Stimulated activated CD4-positive, alpha-beta T cell treated with anti-CD3 and anti-CD28 coated beads, TNF-alpha, amount 100 ng/mL, for 48 hours (primary cell): ENCODE measurements at regions not wholly inside any gene's neighbourhood (a gene's known extent, or its start where the extent isn't known, plus 50 kb on each side); places are given as distances from the start of the nearest gene placed in this dataset.
"Not testable (repeated sequence)": the region's sequence is repeated elsewhere in the genome, so short reads cannot be mapped to it uniquely, and the experiment has no call there.

Experiments used
- DNase-seq, 3 donors: peaks; one replicate each; pipeline ENCODE4 v3.0.0-alpha.2; 2020; ENCODE audit warnings: low read depth in 3 of 3

- DNase-seq, result no peak
Observed at GRCh38 chr6:11848852-11849731, 70.5 kb upstream of the ADTRP start.

GRCh38 chr6:11848346-11848651, 69.7 kb upstream of the ADTRP start:
- no peak for DNase-seq

- no peak for DNase-seq
Observed at GRCh38 chr6:11847515-11848345, 69.1 kb upstream of the ADTRP start.

GRCh38 chr6:11847068-11847467, 68.5 kb upstream of the ADTRP start:
- DNase-seq, result not testable (repeated sequence)

GRCh38 chr6:11845664-11846577, 67.3 kb upstream of the ADTRP start:
- no peak for DNase-seq

GRCh38 chr6:11842795-11843194, 64.2 kb upstream of the ADTRP start:
- DNase-seq, result not testable (repeated sequence)

- no peak for DNase-seq
Observed at GRCh38 chr6:11835065-11835464, 56.5 kb upstream of the ADTRP start.

GRCh38 chr6:11833626-11834592, 55.3 kb upstream of the ADTRP start:
- DNase-seq, result no peak

- no peak for DNase-seq
Observed at GRCh38 chr6:11831653-11832052, 53.0 kb upstream of the ADTRP start.

GRCh38 chr6:11830520-11830919, 51.9 kb upstream of the ADTRP start:
- DNase-seq, result no peak

GRCh38 chr6:11830105-11830504, 51.5 kb upstream of the ADTRP start:
- DNase-seq, result no peak

GRCh38 chr6:11828262-11828870, 49.8 kb upstream of the ADTRP start:
- no peak for DNase-seq
